Astrocyte of the cerebellum (primary cell): ENCODE measurements at regions not wholly inside any gene's neighbourhood (a gene's known extent, or its start where the extent isn't known, plus 50 kb on each side); places are given as distances from the start of the nearest gene placed in this dataset.
"Not testable (repeated sequence)": the region's sequence is repeated elsewhere in the genome, so short reads cannot be mapped to it uniquely, and the experiment has no call there.

Experiments
- DNase-seq: peaks from one replicate; pipeline ENCODE4 v3.0.0-alpha.2; 2011; ENCODE audit warnings: low read depth
- H3K4me3 ChIP-seq: 2 replicates; pipeline ENCODE4 v1.5.1; 2011; ENCODE audit warnings: mild to moderate bottlenecking, low read depth, low read length, moderate library complexity
- CTCF ChIP-seq: IDR thresholded peaks from 2 replicates; pipeline ENCODE4 v1.5.1; 2012; ENCODE audit warnings: low read length, low read depth, moderate library complexity, mild to moderate bottlenecking; ENCODE audit errors: missing control alignments
- in situ Hi-C: cut with HindIII; loops from 2 replicates; pipeline ENCODE4 v1.10.0; 2017; ENCODE audit warnings: low sequenced_read_pairs

GRCh38 chr7:82600531-82600930, 157.0 kb upstream of the CACNA2D1 start:
- DNase-seq: no peak
- no peak overlapping the region for H3K4me3 ChIP-seq
- in situ Hi-C loops: loop anchor here (25.0 kb wide), 1 partner anchor 1088 kb away; no protein-coding TSS in a partner anchor
- peak; percentile 25 for TF ChIP-seq CTCF

DNA sequence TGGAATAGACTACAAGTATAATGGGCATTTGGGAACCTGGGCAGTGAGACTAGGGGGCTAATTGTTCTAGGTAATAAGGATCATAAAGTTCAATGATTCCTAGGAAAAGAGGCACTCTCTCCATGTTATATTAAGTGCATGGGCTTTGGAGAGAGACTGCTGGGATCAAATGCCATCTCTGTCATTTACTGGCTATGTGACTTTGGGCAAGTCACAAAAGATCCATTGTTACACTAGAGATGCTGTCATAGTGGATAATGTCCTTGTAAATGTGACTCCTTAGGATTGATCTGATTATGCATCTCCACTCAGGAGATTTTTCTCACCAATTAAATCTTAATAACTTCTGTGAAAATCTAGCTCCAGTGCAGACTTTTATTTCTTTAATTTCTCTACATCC, 156.3 kb upstream of the CACNA2D1 start:
- TF ChIP-seq CTCF: no peak
- H3K4me3 ChIP-seq: no peak overlapping the region
- no peak for DNase-seq
- in situ Hi-C loops: loop anchor here (25.0 kb wide), 1 partner anchor 1088 kb away; no protein-coding TSS in a partner anchor

- no peak overlapping the region for H3K4me3 ChIP-seq
- in situ Hi-C loops: no loop called here
- no peak for TF ChIP-seq CTCF
- DNase-seq: peak; percentile 46
Measured at GRCh38 chr7:82598958-82599357, 155.4 kb upstream of the CACNA2D1 start.

GRCh38 chr7:82595795-82596194, 152.2 kb upstream of the CACNA2D1 start:
- H3K4me3 ChIP-seq, in situ Hi-C loops, DNase-seq: not testable (repeated sequence)

DNA sequence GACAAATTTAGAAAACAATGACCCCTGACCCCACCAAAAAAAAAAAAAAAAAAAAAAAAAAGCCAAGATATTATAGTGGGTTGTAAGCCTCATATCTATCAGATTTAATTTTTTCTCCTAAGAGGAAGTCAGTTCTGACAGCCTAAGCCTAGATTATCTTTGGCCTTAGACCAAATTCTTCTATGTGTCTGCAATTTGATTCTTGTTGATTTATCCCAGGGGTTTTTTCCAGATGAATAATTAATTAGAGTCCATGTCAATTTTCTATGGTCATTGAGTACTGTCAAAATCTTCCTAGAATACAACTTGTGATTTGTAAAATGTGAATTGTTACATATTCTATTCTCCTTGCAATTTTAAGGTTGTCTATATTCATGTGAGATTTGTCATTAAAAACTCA, 151.6 kb upstream of the CACNA2D1 start:
- no peak overlapping the region for H3K4me3 ChIP-seq
- DNase-seq: no peak
- in situ Hi-C loops: no loop called here
- TF ChIP-seq CTCF: no peak

GRCh38 chr7:82594665-82595064, 151.1 kb upstream of the CACNA2D1 start:
- DNase-seq: no peak
- in situ Hi-C loops: no loop called here
- no peak for TF ChIP-seq CTCF
- H3K4me3 ChIP-seq: no peak overlapping the region

GRCh38 chr7:82593780-82594179, 150.2 kb upstream of the CACNA2D1 start:
- no peak for TF ChIP-seq CTCF
- H3K4me3 ChIP-seq: no peak overlapping the region
- no peak for DNase-seq
- in situ Hi-C loops: no loop called here
